IMR-90 (cell line): ENCODE measurements at regions not wholly inside any gene's neighbourhood (a gene's known extent, or its start where the extent isn't known, plus 50 kb on each side); places are given as distances from the start of the nearest gene placed in this dataset.

Experiments
- ATAC-seq: fragments of 200-7000 bp; cut with Tn5 transposase; 2 replicates; pipeline ENCODE4 v1.9.1; 2020; ENCODE audit warnings: low read depth, mild to moderate bottlenecking, moderate library complexity
- BruUV-seq: library from RNA; stranded (reverse); fragments of 400-500 nt; replicated peaks from 2 replicates; lab custom pipeline; 2021; lab: Mats Ljungman, UMichigan
- CTCF ChIA-PET: fragments of 300-600 bp; formaldehyde crosslinking; extraction: SDS; loops from one replicate; lab custom pipeline; 2021; ENCODE audit warnings: antibody characterized with exemption; lab: Yijun Ruan, JAX
- POLR2A ChIA-PET: fragments of 300-600 bp; sonication (Branson Sonifier 250); formaldehyde crosslinking; loops from one replicate; lab custom pipeline; 2022; ENCODE audit warnings: antibody characterized with exemption; ENCODE audit not compliant: unreplicated experiment; lab: Charles Lee
- DNase-seq: peaks from one replicate; pipeline ENCODE4 v3.0.0; 2013
- H2AFZ ChIP-seq: replicated peaks from 2 replicates; pipeline ENCODE3; 2013; ENCODE audit warnings: low read length, mild to moderate bottlenecking; ENCODE audit not compliant: poor library complexity
- H2AK5ac ChIP-seq: 2 replicates; pipeline ENCODE4 v1.6.1; 2013; ENCODE audit warnings: low read depth, low read length, inconsistent platforms
- H2AK9ac ChIP-seq: replicated peaks from 2 replicates; pipeline ENCODE3; 2013; ENCODE audit warnings: mild to moderate bottlenecking, low read depth, low read length, moderate library complexity; ENCODE audit not compliant: poor library complexity
- H2BK120ac ChIP-seq: 2 replicates; pipeline ENCODE4 v1.6.1; 2013; ENCODE audit warnings: low read depth, low read length, inconsistent platforms
- H2BK15ac ChIP-seq: 3 replicates; pipeline ENCODE4 v1.6.1; 2013; ENCODE audit warnings: low read depth, low read length, inconsistent platforms
- H2BK20ac ChIP-seq: 2 replicates; pipeline ENCODE4 v1.6.1; 2013; ENCODE audit warnings: low read depth, mild to moderate bottlenecking, inconsistent platforms, low read length, moderate library complexity
- H2BK5ac ChIP-seq: 2 replicates; pipeline ENCODE4 v1.6.1; 2013; ENCODE audit warnings: mild to moderate bottlenecking, low read depth, low read length, inconsistent platforms; ENCODE audit not compliant: poor library complexity, severe bottlenecking
- H3K14ac ChIP-seq: replicated peaks from 2 replicates; pipeline ENCODE4 v1.6.1; 2013; ENCODE audit warnings: low read depth, low read length, inconsistent platforms
- H3K18ac ChIP-seq: 2 replicates; pipeline ENCODE4 v1.6.1; 2013; ENCODE audit warnings: low read depth, low read length, control low read depth
- H3K23ac ChIP-seq: 2 replicates; pipeline ENCODE4 v1.6.1; 2013; ENCODE audit warnings: low read depth, low read length, inconsistent platforms
- H3K27ac ChIP-seq: 2 replicates; pipeline ENCODE4 v1.5.1; 2013; ENCODE audit warnings: mild to moderate bottlenecking, control low read depth, low read length; ENCODE audit not compliant: insufficient read depth
- H3K27me3 ChIP-seq: 2 replicates; pipeline ENCODE4 v1.6.1; 2013; ENCODE audit warnings: low read length; ENCODE audit not compliant: control insufficient read depth, insufficient read depth
- H3K36me3 ChIP-seq: 2 replicates; pipeline ENCODE4 v1.6.1; 2013; ENCODE audit warnings: low read length, mixed read lengths; ENCODE audit not compliant: control insufficient read depth, insufficient read depth
- H3K4ac ChIP-seq: 2 replicates; pipeline ENCODE4 v1.6.1; 2013; ENCODE audit warnings: low read depth, low read length, inconsistent platforms
- H3K4me1 ChIP-seq: 2 replicates; pipeline ENCODE4 v1.6.1; 2013; ENCODE audit warnings: low read length, mixed read lengths; ENCODE audit not compliant: control insufficient read depth, insufficient read depth
- H3K4me2 ChIP-seq: 2 replicates; pipeline ENCODE4 v1.6.1; 2013; ENCODE audit warnings: low read depth, mild to moderate bottlenecking, control low read depth, low read length, moderate library complexity
- H3K4me3 ChIP-seq: 2 replicates; pipeline ENCODE4 v1.5.1; 2013; ENCODE audit warnings: low read depth, mild to moderate bottlenecking, control low read depth, low read length, moderate library complexity; ENCODE audit not compliant: insufficient read depth
- H3K56ac ChIP-seq: 2 replicates; pipeline ENCODE4 v1.6.1; 2013; ENCODE audit warnings: low read length, inconsistent platforms; ENCODE audit not compliant: insufficient read depth; ENCODE audit errors: extremely low read depth
- H3K79me1 ChIP-seq, 2 experiments: 2 replicates each; pipeline ENCODE4 v1.6.1; 2013; ENCODE audit warnings: low read length in 2 of 2, inconsistent platforms in 1 of 2, low read depth in 1 of 2
- H3K9ac ChIP-seq: 2 replicates; pipeline ENCODE4 v1.6.1; 2013; ENCODE audit warnings: low read depth, low read length, control low read depth
- H3K9me1 ChIP-seq: 2 replicates; pipeline ENCODE4 v1.6.1; 2013; ENCODE audit warnings: low read length, inconsistent platforms; ENCODE audit not compliant: insufficient read depth
- H3K9me3 ChIP-seq: 2 replicates; pipeline ENCODE4 v1.6.1; 2013; ENCODE audit warnings: low read length; ENCODE audit not compliant: control insufficient read depth, insufficient read depth
- H4K20me1 ChIP-seq: 2 replicates; pipeline ENCODE4 v1.6.1; 2013; ENCODE audit warnings: low read length, inconsistent platforms; ENCODE audit not compliant: insufficient read depth
- H4K5ac ChIP-seq: 2 replicates; pipeline ENCODE4 v1.6.1; 2013; ENCODE audit warnings: mild to moderate bottlenecking, low read depth, low read length, control low read depth
- H4K8ac ChIP-seq, 2 experiments: 2 replicates each; pipeline ENCODE4 v1.6.1; 2013; ENCODE audit warnings: low read depth in 2 of 2, low read length in 2 of 2, control low read depth in 1 of 2, inconsistent platforms in 1 of 2
- H4K91ac ChIP-seq: 2 replicates; pipeline ENCODE4 v1.6.1; 2013; ENCODE audit warnings: low read depth, low read length, inconsistent platforms; ENCODE audit not compliant: insufficient read depth
- CEBPB ChIP-seq: IDR thresholded peaks from 2 replicates; pipeline ENCODE4 v1.6.1; 2012; ENCODE audit warnings: low read depth, low read length, improper control_type of control experiment
- CHD1 ChIP-seq: IDR thresholded peaks from 2 replicates; pipeline ENCODE4 v1.6.1; 2012; ENCODE audit warnings: low read depth, low read length, improper control_type of control experiment
- RFX5 ChIP-seq: IDR thresholded peaks from 2 replicates; pipeline ENCODE4 v1.8.0; 2012; ENCODE audit warnings: low read depth, mild to moderate bottlenecking, low read length, moderate library complexity
- USF2 ChIP-seq: fragments of 150-350 bp; IDR thresholded peaks from 2 replicates; pipeline ENCODE4 v1.6.1; 2017; ENCODE audit warnings: mild to moderate bottlenecking, antibody characterized with exemption, low read length, low read depth
- WGBS, 2 experiments: methylation state at CpG; one replicate each; pipeline versions ENCODE4 v1.1.5 to v1.1.7; 2013; ENCODE audit warnings: missing lambda C conversion rate in 2 of 2; ENCODE audit not compliant: insufficient read length in 1 of 2; ENCODE audit errors: extremely low coverage in 2 of 2; 5-methylcytosine and 5-hydroxymethylcytosine counted together
- dilution Hi-C: fragments of 300-500 bp; cut with HindIII; formaldehyde crosslinking; loops from one replicate; pipeline ENCODE4 v1.14.3; 2018; ENCODE audit warnings: low sequenced_read_pairs; ENCODE audit not compliant: unreplicated experiment
- in situ Hi-C: fragments of 300-500 bp; cut with MboI; formaldehyde crosslinking; loops from 3 replicates; pipeline ENCODE4 v1.14.3; 2019; ENCODE audit warnings: low sequenced_read_pairs, inconsistent platforms, mixed read lengths
- intact Hi-C: fragments of 100-400 bp; cut with micrococcal nuclease; formaldehyde crosslinking; loops from 2 replicates; pipeline ENCODE4 v1.10.0; 2022

- no peak overlapping the region for H2BK120ac ChIP-seq
- H2BK5ac ChIP-seq = no peak overlapping the region
- intact Hi-C loops (no loop called here), in situ Hi-C loops (no loop called here), dilution Hi-C loops (no loop called here)
- ChIA-PET POLR2A (no interaction called here), CTCF (interaction anchor here (0.6 kb wide), 1 partner anchor 27 kb away, joined by 3 read pairs; no protein-coding TSS in a partner anchor)
- no CpG with 5 or more reads among the region's 5 CpGs for WGBS, 2 experiments
- peaks cover 2% of the 10 kb centered on the region for H3K4me1 ChIP-seq
- H3K4ac ChIP-seq = no peak overlapping the region
- no peaks in the 10 kb centered on the region for H3K9me3 ChIP-seq
- no peak overlapping the region for H3K14ac ChIP-seq
- no peak overlapping the region for H3K4me3 ChIP-seq
- H3K9ac ChIP-seq = no peak overlapping the region
- DNase-seq (no peak), ATAC-seq (no peak)
- H3K18ac ChIP-seq = no peak overlapping the region
- H4K5ac ChIP-seq = no peak overlapping the region
- H3K23ac ChIP-seq = no peak overlapping the region
- no peak overlapping the region for H3K4me2 ChIP-seq
- no peak overlapping the region for H4K8ac ChIP-seq
- no peaks in the 10 kb centered on the region for H3K9me1 ChIP-seq
- H2BK15ac ChIP-seq = no peak overlapping the region
- no peak overlapping the region for H2BK20ac ChIP-seq
- no peaks in the 10 kb centered on the region for H3K79me1 ChIP-seq
- no peak overlapping the region for H4K91ac ChIP-seq
- TF ChIP-seq RFX5 = no peak
- no peak for TF ChIP-seq USF2
- no peak for TF ChIP-seq CEBPB
- TF ChIP-seq CHD1 = no peak
- H3K27ac ChIP-seq = no peak overlapping the region
- H3K27me3 ChIP-seq = peaks cover 2% of the 10 kb centered on the region
- no TSS peak for BruUV-seq
- H2AK9ac ChIP-seq = no peak overlapping the region
- H4K20me1 ChIP-seq = no peaks in the 10 kb centered on the region
- H2AFZ ChIP-seq = no peak overlapping the region
- H3K56ac ChIP-seq = no peak overlapping the region
- H3K36me3 ChIP-seq = no peaks in the 10 kb centered on the region
- H2AK5ac ChIP-seq = no peak overlapping the region
Observed at GRCh38 chr15:60076045-60076444, 71.9 kb downstream of the FOXB1 start.
